Effector CD4-positive, alpha-beta T cell (primary cell): ENCODE measurements at regions not wholly inside any gene's neighbourhood (a gene's known extent, or its start where the extent isn't known, plus 50 kb on each side); places are given as distances from the start of the nearest gene placed in this dataset.

Experiments
- DNase-seq: peaks from one replicate; pipeline ENCODE4 v3.0.0-alpha.2; 2020

GRCh38 chr2:42864641-42865280 lies 72.4 kb upstream of the HAAO start:
- no peak for DNase-seq

GRCh38 chr2:42864222-42864621 lies 71.8 kb upstream of the HAAO start:
- no peak for DNase-seq

- no peak for DNase-seq
Measured at GRCh38 chr2:42863751-42864150, 71.4 kb upstream of the HAAO start.

- DNase-seq, result no peak
Measured at GRCh38 chr2:42863320-42863719, 70.9 kb upstream of the HAAO start.

DNA sequence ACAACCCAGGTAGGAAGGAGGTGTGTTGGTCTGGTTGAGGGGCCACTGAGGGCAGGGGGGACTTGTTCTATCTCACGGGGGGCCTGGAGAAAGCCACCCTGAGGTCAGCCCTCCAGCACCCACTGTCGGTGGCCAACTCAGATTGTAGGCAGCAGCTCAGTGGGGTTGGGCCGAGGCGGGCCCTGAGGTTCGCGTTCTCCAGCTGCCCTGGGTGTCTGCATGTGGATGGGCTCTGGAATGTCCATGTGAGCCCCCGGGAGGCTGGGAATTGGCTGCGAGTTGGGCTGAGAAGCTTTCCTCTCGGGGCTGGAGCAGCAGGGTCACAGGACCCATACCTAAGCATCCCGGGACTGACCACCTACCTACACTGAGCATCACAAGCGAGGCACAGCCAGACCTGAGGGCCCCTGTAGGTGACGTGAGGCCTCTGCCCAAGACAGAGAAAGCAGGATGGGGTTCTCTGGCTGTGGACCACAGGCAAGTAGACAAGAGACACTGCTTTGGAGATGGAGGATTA lies 70.3 kb upstream of the HAAO start:
- DNase-seq, result no peak

GRCh38 chr2:42861321-42861720 lies 68.9 kb upstream of the HAAO start:
- DNase-seq, result no peak

DNA sequence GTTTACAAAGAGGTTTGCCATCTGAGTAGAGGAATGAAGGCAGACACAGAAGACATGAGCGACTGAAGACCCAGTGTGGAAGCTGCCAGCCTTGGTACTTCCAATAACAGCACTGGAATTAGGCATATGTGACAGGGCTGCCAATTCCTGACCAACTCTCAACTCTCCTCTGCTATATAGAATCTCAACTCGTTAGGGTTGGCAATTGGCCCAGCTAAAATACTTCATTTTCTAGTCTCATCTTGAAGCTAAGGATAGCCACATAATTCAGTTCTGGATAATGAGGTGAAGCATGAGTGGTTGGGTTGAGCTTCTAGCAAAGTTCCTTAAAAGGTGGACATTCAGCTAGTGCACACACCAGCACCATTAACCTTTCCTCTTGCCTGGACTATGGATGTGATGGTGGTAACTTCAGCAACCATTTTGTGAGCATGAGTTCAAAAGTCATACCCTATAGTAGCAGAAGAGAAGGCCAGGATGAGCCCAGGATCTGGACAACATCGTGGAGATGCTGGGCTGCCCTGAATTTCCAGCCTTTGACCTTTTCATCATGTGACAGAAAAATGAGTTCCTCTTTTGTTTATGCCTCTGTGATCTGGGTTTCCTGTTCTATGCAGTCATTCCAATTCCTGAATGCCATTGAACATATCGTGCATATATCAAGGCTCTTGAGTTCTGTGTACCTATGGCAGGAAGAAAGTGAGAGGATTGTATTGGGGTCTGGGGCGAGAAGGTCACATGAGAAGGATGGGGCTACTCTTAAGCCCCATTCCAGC lies 68.1 kb upstream of the HAAO start:
- DNase-seq, result no peak

- no peak for DNase-seq
Measured at GRCh38 chr2:42859791-42860190, 67.4 kb upstream of the HAAO start.

- peak; percentile 38 for DNase-seq
Measured at GRCh38 chr2:42859006-42859552, 66.7 kb upstream of the HAAO start.

DNA sequence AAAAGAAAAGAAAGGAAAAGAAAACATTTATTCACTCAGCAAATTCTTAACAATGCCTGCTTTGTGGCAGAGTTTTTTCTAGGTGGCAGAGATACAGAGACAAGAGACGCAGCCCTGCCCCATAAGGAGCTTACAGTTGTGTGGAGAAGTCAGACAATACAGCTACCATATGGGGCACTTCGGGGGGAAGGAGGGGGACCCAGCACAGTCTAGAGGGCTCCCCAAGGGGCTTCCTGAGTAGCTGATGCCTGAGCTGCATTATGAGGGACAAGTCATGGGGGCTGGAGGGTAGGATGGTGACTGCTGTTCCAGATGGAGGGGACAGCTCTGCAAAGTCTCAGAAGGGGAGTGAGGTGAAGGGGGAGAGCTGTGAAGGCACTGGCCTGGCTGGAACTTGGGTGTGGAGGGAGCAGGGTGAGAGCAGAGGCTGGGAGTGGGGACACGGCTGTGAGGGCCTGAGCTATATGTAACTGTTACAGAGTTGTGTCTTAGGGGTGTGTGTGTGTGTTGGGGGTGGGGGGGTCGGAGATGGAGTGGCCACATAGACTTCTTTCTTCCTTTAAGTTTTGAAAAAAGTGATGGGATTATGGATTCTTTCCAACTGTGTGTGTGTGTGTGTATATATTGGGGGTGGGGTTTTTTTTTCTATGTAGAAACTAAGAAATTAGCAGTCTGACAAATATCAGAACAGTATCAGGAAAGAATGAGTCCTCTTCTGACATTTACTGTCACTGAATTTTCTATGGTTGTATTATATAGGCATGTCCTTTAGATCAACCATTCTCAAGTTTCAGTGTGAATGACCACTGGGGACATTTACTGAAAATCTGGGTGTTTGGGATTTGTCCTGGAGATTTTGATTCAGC lies 66.0 kb upstream of the HAAO start:
- DNase-seq, result no peak

- no peak for DNase-seq
Measured at GRCh38 chr2:42856891-42857632, 64.7 kb upstream of the HAAO start.

- no peak for DNase-seq
Measured at GRCh38 chr2:42856106-42856860, 63.9 kb upstream of the HAAO start.

GRCh38 chr2:42855221-42855970 lies 63.0 kb upstream of the HAAO start:
- no peak for DNase-seq

DNA sequence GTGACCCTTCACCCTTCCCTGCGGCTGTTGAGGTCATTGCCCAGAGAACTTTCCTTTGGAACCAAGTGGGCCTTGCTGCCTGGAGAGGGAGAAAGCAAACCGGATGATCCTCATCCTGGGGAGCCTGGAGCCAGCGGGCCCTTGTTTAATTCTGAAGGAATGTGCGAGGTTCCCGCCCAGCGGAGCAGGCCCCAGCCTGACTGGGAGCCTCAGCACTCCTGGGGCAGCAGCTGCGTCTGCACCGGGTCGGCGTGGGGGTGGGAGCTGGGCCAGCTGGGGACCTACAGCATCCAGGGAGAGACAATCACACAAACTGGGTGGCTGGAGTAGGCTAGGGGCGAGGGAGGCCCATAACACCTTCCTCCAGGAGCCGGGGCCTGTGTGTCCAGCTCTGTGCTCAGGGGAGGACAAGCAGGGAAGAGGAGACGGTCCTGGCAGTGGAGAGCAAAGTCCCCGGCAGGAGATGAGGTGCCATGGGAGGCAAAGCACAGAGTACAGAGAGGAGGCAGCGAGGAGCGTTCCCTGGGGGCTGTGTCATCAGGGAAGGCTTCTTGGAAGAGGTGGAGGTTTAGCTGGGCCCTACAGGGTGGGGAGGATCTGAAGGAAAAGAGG lies 61.9 kb upstream of the HAAO start:
- no peak for DNase-seq

DNA sequence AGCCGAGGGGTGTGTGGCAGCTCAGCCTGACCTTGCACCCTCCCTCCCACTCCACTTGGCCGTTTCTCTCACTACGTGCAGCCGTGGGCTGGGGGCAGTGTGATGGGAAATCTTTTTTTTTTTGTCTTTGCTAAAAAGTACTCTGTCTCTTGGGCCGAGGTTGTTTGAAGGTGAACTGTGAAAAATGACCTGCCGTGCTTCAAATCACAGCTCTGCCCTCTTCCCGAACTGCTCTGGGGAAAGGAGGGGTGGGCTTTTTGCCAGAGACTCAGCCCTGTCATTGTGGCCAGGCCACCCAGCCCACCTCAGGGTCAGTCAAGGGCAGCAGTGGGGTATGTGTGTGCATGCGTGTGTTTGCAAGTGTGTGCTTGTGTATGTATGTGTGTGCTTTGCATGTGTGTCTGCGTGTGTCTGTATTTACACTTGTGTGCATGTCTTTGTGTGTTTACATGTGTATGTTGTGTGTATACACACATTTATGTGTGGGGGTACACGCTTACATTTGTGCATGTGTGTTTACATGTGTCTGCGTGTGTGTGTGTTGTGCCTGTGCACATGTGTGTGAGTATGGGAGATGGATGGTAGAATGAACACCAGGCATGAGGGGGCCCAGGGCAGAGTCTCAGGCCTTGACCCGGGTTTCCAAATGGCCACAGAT lies 61.3 kb upstream of the HAAO start:
- no peak for DNase-seq

- DNase-seq, result no peak
Measured at GRCh38 chr2:42852798-42853197, 60.4 kb upstream of the HAAO start.

GRCh38 chr2:42851740-42852250 lies 59.4 kb upstream of the HAAO start:
- DNase-seq, result no peak

- DNase-seq, result no peak
Measured at GRCh38 chr2:42851186-42851585, 58.8 kb upstream of the HAAO start.

GRCh38 chr2:42850016-42850805 lies 57.8 kb upstream of the HAAO start:
- DNase-seq, result no peak
